ENCODE measurements at regions not wholly inside any gene's neighbourhood (a gene's known extent, or its start where the extent isn't known, plus 50 kb on each side); places are given as distances from the start of the nearest gene placed in this dataset.
"Not testable (repeated sequence)": the region's sequence is repeated elsewhere in the genome, so short reads cannot be mapped to it uniquely, and the experiment has no call there.

GRCh38 chr21:6120863-6121262 is 4400.5 kb upstream of the TPTE start:
- not testable (repeated sequence) for H3K4me3 ChIP-seq (replicated peaks; ENCODE audit: low read depth, low read length); DNase-seq (ENCODE audit: low read depth)

GRCh38 chr21:6122629-6123028 is 4398.8 kb upstream of the TPTE start:
- not testable (repeated sequence) for H3K4me3 ChIP-seq (replicated peaks; ENCODE audit: low read depth, low read length); DNase-seq (ENCODE audit: low read depth)

- H3K4me3 ChIP-seq (replicated peaks; ENCODE audit: low read depth, low read length); DNase-seq (ENCODE audit: low read depth): not testable (repeated sequence)
Measured at GRCh38 chr21:6123224-6123623, 4398.2 kb upstream of the TPTE start.

- not testable (repeated sequence) for H3K4me3 ChIP-seq (replicated peaks; ENCODE audit: low read depth, low read length)
- DNase-seq (ENCODE audit: low read depth), result peak; percentile 4
Measured at GRCh38 chr21:6125549-6126240, 4395.7 kb upstream of the TPTE start.

DNA sequence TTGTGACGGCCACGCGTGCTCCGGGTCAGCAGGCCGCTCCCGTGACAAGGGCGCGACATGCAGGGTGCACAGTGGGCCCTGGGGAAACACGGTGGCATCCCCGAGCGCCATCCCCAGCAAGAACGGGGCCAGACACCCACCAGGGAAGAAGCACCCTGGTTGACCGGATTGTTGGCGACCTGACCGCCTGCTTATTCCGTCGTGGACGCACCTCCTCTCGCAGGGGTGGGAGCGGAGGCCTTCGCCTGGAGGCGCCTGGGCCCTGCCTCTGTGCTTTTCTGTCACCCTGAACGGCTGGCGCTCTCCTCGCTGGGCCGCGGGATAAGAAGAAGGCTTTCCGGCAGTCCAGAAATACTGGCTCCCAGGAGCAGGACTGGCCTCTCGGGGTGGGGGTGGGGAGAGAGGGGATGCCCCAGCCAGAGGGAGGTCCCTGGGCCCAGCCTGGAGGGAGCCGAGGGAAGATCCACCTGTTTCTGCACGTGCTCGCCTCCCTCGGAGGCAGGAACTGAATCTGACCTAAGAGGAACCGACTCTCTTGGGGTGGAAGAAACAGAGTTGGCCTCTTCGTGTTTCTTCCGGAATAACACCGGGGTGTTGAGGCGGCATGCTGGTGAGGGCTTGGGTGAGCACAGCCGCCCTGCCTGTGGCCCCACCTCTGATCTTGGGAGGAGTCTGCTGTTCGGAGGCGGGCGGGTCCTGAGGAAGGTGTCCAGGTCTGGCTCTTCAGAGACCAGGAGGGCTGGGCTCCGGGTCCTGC is 4394.2 kb upstream of the TPTE start:
- not testable (repeated sequence) for DNase-seq (ENCODE audit: low read depth); H3K4me3 ChIP-seq (replicated peaks; ENCODE audit: low read depth, low read length)

GRCh38 chr21:6130734-6131133 is 4390.6 kb upstream of the TPTE start:
- not testable (repeated sequence) for H3K4me3 ChIP-seq (replicated peaks; ENCODE audit: low read depth, low read length); DNase-seq (ENCODE audit: low read depth)

DNA sequence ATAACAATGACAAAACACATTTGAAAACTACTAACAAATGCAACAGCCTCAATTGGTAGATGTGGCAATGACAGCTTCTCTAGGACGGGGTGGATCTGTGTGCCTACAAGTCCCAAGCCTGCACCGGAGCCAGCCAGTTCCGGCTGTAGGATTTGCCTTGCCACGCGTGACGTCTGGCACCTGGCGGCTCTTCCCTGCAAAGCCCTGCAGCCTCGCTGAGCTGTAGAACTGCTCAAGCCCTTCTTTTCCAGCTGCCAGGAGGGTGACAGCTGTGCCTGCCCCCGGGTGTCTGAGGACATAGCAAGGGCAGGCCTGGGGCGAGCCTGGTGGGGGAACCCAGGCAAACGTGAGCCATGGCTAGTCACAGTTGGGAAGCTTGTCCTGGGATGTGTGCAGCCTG is 4388.0 kb upstream of the TPTE start:
- not testable (repeated sequence) for DNase-seq (ENCODE audit: low read depth); H3K4me3 ChIP-seq (replicated peaks; ENCODE audit: low read depth, low read length)

GRCh38 chr21:6133852-6134630 is 4387.3 kb upstream of the TPTE start:
- not testable (repeated sequence) for DNase-seq (ENCODE audit: low read depth); H3K4me3 ChIP-seq (replicated peaks; ENCODE audit: low read depth, low read length)

DNA sequence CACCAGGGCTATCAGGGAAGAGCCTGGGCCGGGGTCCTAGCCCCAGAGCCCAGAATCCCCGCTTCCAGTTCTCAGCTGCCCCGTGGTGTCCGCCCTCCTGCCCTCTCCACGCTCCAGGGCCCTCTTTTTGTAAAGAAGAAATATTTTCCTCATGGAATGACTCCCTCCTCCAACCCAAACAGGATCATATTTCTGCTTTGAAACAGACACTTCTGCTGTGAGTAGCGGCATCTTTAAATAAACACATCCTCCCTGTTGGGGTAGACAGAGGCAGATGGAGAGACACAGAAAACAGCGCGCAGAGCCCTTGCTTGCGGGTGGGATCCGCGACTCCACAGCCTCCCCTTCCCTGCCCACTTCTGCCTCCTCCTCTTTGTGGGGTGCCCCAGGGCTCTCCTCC is 4384.7 kb upstream of the TPTE start:
- not testable (repeated sequence) for DNase-seq (ENCODE audit: low read depth); H3K4me3 ChIP-seq (replicated peaks; ENCODE audit: low read depth, low read length)

GRCh38 chr21:6138244-6139136 is 4382.9 kb upstream of the TPTE start:
- not testable (repeated sequence) for H3K4me3 ChIP-seq (replicated peaks; ENCODE audit: low read depth, low read length); DNase-seq (ENCODE audit: low read depth)

GRCh38 chr21:6139331-6139730 is 4382.1 kb upstream of the TPTE start:
- DNase-seq (ENCODE audit: low read depth); H3K4me3 ChIP-seq (replicated peaks; ENCODE audit: low read depth, low read length): not testable (repeated sequence)

- not testable (repeated sequence) for DNase-seq (ENCODE audit: low read depth)
Measured at GRCh38 chr21:6139862-6140261, 4381.5 kb upstream of the TPTE start.

GRCh38 chr21:6140467-6141137 is 4380.8 kb upstream of the TPTE start:
- H3K4me3 ChIP-seq (replicated peaks; ENCODE audit: low read depth, low read length); DNase-seq (ENCODE audit: low read depth): not testable (repeated sequence)

More at GRCh38 chr21:6139862-6140261, 4381.5 kb upstream of the TPTE start:
- not testable (repeated sequence) for H3K4me3 ChIP-seq (replicated peaks; ENCODE audit: low read depth, low read length)

DNA sequence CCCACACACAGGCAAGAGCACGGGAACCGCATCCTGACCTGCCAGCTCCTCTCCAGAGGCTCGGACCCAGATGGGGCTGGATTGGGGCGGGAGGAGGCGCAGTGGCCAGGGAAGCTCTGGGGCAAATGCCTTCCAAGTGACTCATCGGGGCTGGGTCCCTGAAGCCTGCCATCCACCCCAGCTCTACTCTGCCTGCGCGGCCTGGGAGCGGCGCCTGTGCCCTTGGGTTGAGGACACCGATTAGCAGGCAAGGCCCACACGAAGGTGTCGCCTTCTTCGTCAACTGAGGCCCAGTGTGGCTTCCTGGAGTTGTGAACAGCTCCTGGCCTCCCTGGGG is 4380.3 kb upstream of the TPTE start:
- not testable (repeated sequence) for H3K4me3 ChIP-seq (replicated peaks; ENCODE audit: low read depth, low read length)

DNA sequence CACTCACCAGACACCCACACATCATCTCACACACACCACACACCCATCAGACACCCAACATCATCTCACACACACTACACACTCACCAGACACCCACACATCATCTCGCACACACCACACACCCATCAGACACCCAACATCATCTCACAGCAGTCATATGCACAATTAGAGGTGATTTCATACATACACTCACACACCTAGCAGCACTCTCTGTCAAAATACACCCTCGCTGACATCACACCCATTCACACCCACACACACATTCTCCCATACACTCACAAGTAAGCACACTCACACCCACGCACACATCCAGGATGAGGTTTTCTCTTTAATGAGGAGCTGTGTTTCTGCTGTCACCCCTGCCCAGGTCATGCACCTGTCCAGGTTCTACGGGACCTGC is 4368.2 kb upstream of the TPTE start:
- not testable (repeated sequence) for DNase-seq (ENCODE audit: low read depth); H3K4me3 ChIP-seq (replicated peaks; ENCODE audit: low read depth, low read length)

More for the DNA sequence above, 4380.3 kb upstream of the TPTE start:
- DNase-seq (ENCODE audit: low read depth), result not testable (repeated sequence)

DNA sequence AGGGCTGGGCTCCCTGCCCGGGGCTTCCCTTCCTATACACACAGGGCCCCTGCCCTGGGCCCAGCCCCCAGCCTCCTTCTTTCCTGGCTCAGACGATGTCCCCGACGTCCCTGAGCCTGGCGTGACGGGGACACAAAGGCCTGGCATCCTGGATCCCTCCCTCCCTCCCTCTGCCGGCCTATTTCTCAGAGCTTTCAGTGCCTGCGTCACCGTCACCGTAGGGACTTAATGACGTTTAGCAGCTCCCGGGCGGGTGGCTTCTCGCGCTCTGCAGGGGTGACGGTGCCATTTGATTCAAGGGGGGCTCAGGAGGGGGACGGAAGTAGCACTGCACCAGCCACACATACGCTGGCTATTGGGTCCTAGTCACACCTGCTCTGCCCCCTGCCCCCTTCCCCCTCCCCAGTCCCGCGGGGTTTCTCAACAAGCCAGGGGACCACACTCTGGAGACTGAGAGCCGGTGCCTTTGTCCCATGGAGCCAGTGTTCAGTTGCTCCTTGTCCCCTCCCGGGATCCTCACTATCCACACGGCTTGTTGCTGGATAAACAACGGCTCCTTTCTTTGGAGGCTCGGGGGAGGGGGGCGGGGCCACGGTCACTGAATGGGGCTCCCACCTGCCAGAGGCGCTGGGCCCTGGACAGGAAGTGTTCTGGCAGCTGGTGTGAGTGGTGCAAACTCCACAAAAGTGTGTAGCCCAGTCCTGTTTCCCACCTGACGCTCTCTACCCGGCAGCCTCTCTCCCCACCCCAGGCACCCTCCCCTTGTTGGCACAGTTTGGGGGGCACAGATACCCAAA is 4366.7 kb upstream of the TPTE start:
- not testable (repeated sequence) for DNase-seq (ENCODE audit: low read depth); H3K4me3 ChIP-seq (replicated peaks; ENCODE audit: low read depth, low read length)

DNA sequence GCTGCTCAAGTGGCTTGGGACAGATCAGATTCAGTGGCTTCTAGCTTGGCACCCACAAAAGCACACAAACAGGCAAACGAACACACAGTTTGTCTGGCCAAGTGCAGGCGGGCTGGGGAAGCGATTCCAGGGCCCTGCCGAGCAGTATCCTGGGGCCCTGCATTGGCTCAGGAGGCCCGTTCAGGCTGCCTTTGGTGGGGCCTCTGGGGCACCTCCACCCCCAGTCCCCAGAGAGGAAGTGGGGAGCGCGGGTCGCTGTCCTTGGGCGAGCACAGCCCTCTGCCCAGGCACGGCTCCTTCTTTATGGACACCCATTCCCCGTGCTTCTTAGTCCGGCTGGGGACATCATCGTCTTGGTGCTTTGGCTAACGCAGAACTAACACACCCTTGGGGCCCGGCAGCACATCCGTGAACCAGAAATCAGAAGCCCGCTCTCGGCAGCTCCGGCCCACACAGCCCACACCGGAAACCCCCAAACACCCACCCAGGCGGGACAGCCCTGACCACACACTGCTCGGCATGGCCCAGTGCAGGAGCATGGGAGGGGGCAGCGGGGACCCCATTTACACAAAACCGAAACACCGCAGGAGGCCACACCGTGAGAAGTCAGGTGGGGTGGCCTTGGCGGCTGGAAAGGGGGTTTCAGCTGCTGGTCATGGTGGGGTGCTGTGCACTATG is 4364.5 kb upstream of the TPTE start:
- DNase-seq (ENCODE audit: low read depth); H3K4me3 ChIP-seq (replicated peaks; ENCODE audit: low read depth, low read length): not testable (repeated sequence)
